Stimulated activated CD4-positive, alpha-beta T cell treated with anti-CD3 and anti-CD28 coated beads, Interleukin-4, amount 100 ng/mL, for 48 hours (primary cell): ENCODE measurements at regions not wholly inside any gene's neighbourhood (a gene's known extent, or its start where the extent isn't known, plus 50 kb on each side); places are given as distances from the start of the nearest gene placed in this dataset.
"Not testable (repeated sequence)": the region's sequence is repeated elsewhere in the genome, so short reads cannot be mapped to it uniquely, and the experiment has no call there.

Experiments
- DNase-seq, 2 donors: peaks; one replicate each; pipeline ENCODE4 v3.0.0-alpha.2; 2020; ENCODE audit warnings: low read depth in 2 of 2

DNA sequence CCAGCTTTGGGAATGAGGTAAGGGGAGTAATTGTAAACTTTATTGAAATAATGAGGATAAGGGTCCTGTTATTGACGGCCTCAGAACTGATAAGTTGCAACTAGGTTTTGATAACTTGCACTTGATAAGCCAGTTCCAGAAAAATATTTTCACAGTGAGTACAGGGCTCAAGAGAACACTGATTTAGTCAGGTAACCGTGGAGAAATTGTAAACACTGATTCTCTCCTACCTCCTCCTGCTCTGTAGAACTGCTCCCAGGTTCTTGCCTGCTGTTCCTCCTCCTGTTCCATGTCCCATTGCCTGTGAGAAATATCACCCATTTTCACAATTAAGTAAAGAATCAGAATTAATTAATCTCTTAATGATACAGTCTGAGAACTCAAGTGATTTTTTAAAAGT lies 55.0 kb upstream of the CXXC4 start:
- DNase-seq, result no peak

DNA sequence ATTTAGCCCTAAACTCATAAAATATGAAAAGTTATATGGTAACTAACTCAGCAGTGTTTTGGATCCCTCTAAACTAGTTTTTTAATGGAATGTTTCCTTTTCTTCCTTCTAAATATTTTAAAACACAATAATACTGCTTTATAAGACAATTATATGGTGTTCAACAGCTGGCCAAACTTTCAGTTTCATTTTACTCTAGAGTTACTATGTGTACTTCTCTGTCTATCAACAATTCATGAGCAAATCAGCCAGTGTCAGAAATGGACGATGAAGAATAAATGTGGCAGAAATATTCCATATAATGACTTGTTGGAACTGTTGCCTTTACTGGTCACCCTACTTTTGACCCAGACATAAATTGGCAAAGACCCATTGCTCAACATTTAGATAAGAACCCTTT lies 64.8 kb upstream of the CXXC4 start:
- no peak for DNase-seq

DNA sequence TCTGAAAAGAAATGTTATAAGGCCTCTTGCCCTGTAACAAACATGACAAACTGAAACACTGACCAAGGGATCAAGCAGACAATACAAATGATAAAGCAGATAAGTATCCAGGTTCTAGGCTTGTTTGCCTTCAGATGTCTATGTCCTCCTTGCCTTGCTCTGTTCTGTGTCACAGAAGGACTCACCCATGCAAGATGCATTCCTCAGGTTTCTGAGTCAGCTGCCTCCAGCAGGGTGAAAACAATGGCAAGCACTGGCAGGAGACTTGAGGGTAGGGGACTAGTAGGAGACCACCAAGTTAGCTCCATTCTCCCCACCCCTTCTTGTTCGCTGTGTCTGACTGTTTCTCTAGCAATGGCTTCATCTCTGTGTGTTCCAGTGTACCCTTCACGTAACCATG lies 76.6 kb upstream of the CXXC4 start:
- no peak for DNase-seq

DNA sequence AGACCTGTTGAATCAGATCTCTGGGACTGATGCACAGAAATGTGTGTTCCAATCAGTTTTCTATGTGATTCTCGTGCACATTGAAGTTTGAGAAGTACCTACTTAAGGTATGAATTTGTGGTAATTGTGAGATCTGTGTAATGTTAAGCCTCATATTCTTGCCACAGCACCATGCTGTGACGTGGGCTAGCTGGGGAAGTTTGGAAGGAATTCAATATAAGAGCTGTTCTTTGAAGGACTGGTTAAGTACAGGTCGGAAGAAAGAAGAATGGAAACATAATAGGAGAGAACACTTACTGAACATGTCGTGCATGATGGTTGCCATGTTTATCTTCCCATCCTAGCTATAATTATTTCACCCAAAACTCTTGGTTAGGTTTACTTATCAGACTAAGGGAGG lies 79.7 kb upstream of the CXXC4 start:
- no peak for DNase-seq

DNA sequence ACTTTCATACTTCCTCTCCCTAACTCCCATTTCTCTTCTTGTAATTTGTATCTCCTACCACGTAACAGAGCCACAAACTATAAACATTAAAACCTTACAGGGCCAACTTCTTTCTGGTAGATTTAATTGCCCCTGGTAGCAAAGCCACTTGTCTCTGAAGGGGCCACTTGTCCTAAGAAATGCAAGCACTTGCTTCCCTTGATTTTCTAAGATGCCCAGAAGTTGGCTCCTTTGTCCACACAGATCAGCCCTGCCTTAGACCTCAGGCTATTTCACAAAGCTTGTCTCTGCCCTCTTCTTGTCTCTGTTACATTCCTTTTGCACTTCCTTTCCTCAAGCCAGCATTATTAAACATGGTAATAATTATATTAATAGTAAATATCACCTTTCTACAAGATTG lies 80.6 kb upstream of the CXXC4 start:
- no peak for DNase-seq

DNA sequence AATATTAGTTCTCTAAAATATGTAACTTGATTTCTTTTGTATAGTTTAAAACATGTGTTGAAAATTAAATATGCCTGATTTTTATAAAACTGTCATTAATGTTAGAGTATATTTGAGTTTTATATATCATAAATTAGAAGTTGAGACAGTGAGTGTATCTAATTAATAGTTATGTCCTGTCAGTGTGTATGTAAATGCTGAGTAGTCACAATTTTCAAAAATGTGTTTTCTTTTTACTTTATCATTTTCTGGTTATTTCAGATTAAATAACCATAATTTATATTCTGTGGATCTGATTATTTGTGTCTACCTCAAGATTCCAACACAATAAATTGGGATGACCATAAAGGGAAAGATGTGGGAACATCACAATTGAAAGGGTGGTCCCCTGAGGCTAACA lies 82.7 kb upstream of the CXXC4 start:
- no peak for DNase-seq

DNA sequence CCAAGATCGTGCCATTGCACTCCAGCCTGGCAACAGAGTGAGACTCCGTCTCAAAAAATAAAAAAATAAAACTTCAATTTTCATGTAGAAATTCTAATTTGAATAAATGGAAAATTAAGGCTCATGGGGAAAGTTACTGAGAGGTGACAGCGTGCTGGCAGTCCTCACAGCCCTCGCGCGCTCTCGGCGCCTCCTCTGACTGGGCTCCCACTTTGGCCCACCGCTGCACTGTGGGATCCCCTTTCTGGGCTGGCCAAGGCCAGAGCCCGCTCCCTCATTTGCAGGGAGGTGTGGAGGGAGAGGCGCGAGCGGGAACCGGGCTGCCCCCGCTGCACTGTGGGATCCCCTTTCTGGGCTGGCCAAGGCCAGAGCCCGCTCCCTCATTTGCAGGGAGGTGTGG lies 86.8 kb upstream of the CXXC4 start:
- DNase-seq, result not testable (repeated sequence)

DNA sequence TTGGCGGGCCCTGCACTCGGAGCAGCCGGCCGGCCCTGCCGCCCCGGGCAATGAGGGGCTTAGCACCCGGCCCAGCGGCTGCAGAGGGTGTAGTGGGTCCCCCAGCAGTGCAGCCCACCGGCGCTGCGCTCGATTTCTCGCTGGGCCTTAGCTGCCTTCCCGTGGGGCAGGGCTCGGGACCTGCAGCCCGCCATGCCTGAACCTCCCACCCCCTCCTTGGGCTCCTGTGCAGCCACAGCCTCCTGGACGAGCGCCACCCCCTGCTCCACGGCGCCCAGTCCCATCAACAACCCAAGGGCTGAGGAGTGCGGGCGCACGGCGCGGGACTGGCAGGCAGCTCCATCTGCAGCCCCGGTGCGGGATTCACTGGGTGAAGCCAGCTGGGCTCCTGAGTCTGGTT lies 87.4 kb upstream of the CXXC4 start:
- DNase-seq, result not testable (repeated sequence)

DNA sequence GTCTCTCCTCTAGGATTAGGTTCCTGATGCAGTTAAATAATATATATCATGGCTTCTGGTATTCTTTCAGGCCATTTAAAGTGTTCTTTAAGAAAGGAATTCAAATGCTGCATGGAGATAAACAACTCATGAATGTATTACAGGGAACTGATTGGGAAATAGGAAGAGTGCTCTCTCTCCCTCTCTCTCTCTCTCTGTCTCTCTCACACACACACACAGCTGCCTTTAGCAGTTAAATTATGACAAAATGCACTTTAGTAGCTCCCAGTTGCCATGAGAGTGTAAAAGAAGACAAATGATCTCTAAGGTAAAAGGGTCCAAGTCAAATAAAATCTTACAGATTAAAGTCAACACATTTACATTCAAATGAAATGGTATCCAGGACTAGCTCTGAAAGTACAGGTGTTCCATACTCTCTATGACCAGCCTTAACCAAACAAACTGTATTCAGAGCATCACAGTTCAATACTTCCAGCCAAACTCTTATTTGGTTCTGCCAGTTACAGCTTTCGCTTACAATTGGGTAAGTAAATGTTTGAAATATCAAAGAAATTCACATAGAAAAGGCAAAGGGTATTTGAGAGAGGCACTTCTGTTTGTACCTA lies 94.7 kb upstream of the CXXC4 start:
- DNase-seq, result no peak

DNA sequence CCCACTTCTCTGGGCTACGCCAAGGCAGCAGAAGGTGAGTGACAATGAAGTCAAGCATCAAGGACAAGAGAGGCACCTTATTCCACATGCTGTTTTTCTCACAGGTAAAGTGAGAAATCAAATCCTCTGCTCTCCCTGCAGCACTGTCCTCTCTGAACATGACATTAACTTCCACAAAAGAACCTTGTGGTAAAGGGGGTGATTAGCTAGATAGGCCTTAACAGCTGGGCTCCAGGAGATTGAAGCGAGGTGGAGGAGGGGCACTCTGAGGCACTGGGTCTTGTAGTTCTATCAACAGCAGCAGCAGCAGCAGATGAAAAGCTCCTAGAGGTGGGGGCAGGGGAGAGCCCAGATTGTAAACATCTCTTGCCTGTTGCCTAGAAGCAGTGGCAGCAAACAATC lies 96.8 kb upstream of the CXXC4 start:
- DNase-seq, result no peak

DNA sequence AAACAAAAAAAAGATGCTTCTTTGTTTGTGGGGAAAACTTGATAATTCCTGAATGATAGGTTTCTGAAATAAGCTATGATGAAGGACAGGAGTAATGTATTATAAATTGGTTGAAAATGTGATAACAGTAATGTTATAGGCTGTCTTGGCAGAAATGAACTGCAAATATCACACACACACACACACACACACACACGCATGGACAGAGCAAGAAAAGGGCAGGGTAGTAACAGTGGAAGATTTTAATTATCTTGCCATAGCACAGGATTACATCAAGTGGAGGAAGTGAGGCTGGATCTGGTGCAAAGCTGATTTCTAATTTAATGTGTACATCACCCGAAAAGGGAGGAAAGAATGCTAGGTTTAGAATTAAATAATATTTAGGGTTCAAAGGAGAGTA lies 97.5 kb upstream of the CXXC4 start:
- DNase-seq, result no peak

DNA sequence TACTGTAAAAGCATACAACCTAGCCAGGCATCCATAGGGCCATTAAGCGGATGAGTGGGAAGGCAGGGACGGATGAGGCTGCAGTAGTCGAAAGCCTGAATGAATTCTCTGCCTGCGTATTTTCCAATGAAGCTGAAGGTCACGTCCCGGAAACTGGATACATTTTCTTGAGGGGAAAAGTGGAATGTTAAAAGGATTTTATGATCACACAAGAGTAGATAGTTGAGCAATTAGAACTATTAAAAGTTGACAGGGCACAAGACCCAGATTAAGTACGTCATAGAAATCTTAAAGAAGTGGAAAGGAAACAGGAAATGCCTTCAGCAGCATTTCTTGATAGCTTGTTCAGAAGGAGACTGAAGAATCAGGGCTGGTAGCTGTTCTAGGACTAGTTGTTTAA lies 98.3 kb upstream of the CXXC4 start:
- no peak for DNase-seq

DNA sequence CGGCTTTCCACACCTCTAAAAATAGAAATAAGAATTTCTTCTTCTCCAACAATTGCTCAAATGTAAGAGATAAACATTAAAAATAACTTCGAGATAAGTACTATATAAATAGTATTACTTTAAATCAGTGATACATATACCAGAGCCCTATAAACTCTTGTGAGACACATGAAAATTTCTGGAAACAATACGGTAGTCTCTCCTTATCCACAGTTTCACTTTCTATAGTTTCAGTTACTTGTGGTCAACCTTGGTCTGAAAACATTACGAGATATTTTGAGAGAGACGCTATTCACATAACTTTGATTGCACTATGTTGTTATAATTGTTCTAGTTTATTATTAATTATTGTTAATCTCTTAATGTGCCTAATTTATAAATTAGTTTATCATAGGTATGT lies 101.5 kb upstream of the CXXC4 start:
- DNase-seq, result no peak

DNA sequence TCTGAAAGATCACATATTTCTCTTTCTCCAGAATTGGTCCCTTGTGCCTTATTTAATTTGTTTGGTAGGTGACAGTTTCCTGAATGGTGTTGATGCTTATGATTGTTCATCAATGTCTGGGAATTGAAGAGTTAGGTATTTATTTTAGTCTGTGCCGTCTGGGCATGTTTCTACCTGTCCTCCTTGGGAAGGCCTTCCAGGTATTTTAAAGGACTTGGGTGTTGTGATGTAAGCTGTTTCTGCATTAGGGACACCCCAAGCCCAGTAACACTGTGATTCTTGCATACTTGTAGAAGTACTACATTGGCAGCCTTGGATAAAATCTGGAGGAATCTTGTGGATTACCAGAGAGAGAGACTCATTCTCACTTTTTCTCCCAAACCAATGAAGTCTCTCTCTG lies 120.8 kb upstream of the CXXC4 start:
- DNase-seq, result no peak

DNA sequence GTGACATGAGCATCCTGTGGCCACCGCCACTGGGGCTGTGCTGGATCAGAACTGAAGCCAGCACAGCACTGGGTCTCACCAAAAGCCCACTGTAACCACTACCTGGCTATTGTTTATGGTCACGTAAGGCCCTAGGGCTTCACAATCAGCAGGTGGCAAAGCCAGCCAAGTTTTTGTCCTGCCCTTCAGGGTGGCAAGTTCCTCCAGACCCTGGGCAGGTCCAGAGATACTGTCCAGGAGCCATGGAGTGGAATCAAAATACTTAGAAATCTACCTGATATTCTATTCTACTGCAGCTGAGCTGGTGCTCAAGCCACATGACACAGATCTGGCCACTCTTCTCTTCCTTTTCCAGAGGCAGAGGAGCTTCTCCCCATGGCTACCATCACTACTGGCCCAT lies 121.2 kb upstream of the CXXC4 start:
- no peak for DNase-seq

DNA sequence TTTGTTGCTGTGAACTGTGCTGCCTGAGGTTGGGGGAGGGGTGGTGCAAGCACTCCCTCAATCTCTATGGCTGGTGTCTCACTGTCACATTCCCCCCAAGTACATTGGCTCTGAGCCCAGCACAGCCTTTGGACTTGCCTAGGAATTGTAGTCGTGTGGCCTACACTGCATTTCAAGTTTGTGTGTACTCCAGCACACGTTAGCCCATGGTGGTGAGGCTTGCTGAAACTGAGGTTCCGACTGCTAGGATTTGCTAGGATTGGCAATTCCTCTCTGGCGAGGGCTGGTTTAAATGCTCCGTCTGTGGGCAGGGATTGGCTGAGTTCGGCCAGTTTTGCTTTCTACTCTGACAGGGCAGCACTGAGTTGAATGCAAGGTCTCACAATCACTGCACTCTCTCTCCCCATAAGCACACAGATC lies 121.7 kb upstream of the CXXC4 start:
- DNase-seq, result no peak

DNA sequence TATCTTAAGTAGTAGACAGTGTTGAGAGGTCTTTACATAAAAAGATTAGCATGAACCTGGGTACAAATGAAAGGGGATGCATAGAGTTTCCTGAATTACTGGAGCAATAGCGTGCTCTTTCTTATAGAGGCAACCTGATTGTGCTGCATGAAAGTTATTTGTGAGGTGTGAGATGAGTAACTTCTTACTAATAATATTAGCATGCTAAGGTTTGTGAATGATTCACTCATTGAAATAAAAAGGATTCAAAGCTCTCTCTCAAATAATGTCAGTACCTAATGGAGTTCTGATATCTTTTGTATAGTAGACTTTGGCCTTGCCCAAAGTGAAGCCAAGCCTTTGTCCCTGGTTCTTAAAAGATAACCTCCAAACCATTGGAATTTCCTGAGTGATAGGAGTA lies 131.0 kb upstream of the CXXC4 start:
- no peak for DNase-seq

DNA sequence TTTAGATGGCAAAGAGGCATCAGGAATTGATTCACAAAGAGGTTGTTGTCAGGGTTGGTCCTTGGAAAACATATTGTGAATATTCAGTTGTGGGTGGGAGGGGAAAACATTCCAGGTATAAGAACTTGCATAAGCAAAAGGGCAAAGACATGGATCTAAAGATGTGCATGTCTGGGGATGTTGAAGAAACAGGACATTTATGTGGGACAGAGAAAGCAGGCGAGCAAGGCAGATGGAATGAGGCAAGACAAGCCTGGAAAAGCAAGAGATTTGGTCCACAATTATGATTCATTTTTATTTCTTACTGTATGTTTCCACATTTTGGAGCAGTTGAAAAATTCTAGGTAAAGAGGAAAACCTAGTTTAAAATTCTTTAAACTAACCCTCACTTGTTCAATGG lies 134.9 kb upstream of the CXXC4 start:
- no peak for DNase-seq

DNA sequence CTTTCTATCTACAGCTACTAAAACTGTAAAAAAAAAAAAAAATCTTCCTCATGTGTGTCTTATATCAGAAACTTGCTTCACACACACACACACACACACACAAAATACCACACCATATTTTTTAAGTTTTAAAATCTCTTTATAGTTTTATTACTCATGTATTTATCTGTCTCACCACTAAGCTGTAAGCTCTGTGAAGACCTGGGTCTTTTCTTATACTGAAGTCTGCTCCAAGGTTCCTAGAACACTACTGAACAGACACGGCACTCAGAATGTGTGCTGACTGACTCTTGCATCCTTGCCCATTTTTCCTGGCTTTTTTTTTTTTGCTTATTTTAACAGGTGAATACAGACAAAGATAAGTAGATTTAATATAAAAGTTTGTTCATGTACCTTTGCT lies 135.6 kb upstream of the CXXC4 start:
- no peak for DNase-seq

DNA sequence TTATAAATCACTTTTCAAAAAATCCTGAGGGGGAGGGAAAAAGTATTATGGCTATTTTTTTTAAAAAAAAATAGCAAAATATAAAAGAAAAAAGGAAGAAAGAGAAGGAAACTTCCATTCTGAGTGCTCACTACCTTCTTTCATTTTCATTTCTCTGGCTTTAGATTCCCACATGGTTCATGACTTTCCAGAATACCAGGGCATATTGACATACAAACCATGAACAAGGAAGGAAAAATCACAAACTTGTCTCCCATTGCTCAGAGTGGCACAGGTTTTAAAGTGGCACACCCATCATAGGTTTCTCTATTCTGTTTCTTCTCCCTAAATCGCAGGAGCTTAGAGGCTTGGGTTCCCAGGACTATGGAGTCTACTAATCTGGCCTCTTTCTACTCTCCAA lies 136.3 kb upstream of the CXXC4 start:
- DNase-seq, result no peak

DNA sequence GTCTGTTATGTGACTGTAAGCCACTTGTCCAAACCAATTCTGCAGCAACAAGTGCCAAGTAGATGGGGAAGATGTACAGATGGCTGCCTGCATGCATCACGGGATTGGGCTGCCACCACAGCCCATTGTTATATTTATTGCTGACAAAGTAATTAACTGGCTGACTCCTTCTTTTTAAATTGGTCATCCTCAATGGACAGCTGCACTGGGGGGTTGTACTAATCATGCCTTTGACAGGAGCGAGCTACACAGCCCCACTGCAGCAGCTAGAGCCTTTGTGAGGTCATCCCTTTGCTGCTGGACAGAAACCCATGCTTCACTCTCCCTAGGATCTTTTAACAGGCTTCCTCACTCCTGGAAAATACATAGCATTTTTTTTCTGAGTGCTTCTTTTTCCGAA lies 146.7 kb upstream of the CXXC4 start:
- no peak for DNase-seq

DNA sequence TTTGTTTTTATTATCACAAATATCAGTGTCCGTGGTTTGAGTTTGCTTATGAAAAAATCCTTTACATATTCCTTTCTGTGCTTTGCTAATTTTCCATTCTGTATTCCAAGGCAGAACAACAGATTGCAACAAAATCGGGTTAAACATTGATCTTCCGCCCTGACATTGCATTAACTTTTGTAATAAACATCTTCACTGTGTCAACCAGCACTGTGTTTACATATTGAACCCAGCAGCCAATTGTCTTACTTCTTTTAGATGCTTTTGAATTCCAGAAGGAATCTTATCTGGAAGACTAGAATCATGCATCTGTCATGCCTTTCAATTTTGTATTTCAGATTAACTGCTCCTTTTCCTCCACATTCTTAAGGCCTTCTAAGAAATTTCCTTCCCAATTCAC lies 147.8 kb upstream of the CXXC4 start:
- no peak for DNase-seq

DNA sequence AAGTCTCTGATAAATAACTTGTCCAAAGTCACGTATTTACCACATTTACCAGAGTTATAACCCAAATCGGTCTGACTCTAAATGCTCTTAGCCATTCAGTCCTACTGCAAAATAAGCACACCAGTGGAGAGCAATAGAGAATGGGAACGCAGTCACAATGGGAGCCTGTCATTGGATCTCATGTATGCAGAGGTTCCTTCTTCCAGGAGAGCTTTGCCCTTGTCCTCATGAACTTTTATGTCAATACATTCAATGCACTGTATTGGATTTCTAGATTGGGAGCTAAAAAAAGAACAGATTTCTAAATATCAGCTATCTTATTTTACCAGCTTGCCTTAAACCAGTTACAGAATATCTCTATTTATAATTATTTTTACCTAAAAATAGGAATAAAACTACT lies 149.1 kb upstream of the CXXC4 start:
- DNase-seq, result no peak

DNA sequence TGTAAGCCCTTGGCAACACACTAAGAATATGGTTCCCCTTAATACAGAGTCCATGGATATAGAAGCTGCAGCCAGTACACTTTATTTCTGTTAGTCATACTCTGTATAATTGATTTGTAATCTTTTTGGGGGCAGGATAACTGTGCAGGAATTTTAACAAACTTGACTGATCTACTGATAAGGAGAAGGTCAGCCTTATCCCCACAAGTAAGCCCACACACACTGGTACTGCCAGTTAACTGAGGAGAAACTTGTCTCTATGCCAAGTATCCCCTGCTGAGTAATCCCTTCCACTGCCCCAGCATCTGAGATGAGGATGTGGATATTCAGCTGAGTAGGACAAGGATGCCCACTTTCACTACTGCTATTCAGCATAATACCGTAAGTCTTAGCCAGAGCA lies 154.9 kb upstream of the CXXC4 start:
- DNase-seq, result no peak

DNA sequence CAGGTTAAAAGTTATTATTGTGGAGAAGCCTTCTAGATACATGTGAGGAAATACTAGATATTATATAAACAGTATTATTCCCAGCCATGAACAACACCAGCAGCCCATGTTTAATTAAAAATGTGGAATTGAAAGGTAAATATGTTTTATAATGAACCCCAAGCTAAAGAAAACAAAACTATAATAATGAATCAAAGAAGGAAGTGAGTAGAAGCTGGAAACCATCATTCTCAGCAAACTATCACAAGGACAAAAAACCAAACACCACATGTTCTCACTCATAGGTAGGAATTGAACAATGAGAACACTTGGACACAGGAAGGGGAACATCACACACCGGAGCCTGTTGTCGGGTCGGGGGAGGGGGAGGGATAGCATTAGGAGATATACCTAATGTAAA lies 167.6 kb upstream of the CXXC4 start:
- DNase-seq, result not testable (repeated sequence)
